Central memory CD8-positive, alpha-beta T cell (primary cell): ENCODE measurements at regions not wholly inside any gene's neighbourhood (a gene's known extent, or its start where the extent isn't known, plus 50 kb on each side); places are given as distances from the start of the nearest gene placed in this dataset.
A peak's percentile ranks its signal among the peaks of the same experiment; 100 is the strongest.

Experiments
- ATAC-seq: fragments of 150-1000 bp; cut with Tn5 transposase; replicated peaks from 2 replicates; pipeline ENCODE4 v1.10.0; 2022; ENCODE audit warnings: mild to moderate bottlenecking, moderate FRiP score, moderate number of reproducible peaks; ENCODE audit not compliant: poor library complexity, severe bottlenecking; ENCODE audit errors: extremely low read depth
- DNase-seq, 2 donors: peaks; one replicate each; pipeline ENCODE4 v3.0.0; 2021; ENCODE audit warnings: low spot score in 2 of 2
- H3K27ac Mint-ChIP-seq: one replicate; pipeline ENCODE4 v1.8.0; 2022; ENCODE audit warnings: low read depth, mild to moderate bottlenecking, moderate library complexity, mixed read lengths
- H3K27me3 Mint-ChIP-seq: one replicate; pipeline ENCODE4 v1.8.0; 2022; ENCODE audit warnings: mixed read lengths
- H3K36me3 Mint-ChIP-seq: one replicate; pipeline ENCODE4 v1.8.0; 2022; ENCODE audit warnings: mild to moderate bottlenecking, moderate library complexity, mixed read lengths; ENCODE audit not compliant: insufficient read depth
- H3K4me1 Mint-ChIP-seq: one replicate; pipeline ENCODE4 v1.8.0; 2022; ENCODE audit warnings: mixed read lengths
- H3K4me3 Mint-ChIP-seq: one replicate; pipeline ENCODE4 v1.8.0; 2022; ENCODE audit warnings: mild to moderate bottlenecking, moderate library complexity, mixed read lengths
- H3K9me3 Mint-ChIP-seq: one replicate; pipeline ENCODE4 v1.8.0; 2022; ENCODE audit warnings: mixed read lengths

- Mint-ChIP-seq H3K4me3 (no peak overlapping the region), H3K27me3 (peaks cover 11% of the 10 kb centered on the region), H3K9me3 (peaks cover 6% of the 10 kb centered on the region)
These were observed 170.2 kb upstream of the MKI67 start for GRCh38 chr10:128296253-128297007.

GRCh38 chr10:128297709-128298378, 171.6 kb upstream of the MKI67 start:
- Mint-ChIP-seq H3K27ac (no peak overlapping the region), H3K27me3 (peaks cover 11% of the 10 kb centered on the region), H3K4me1 (no peaks in the 10 kb centered on the region), H3K36me3 (no peaks in the 10 kb centered on the region), H3K9me3 (peaks cover 12% of the 10 kb centered on the region), H3K4me3 (no peak overlapping the region)
- DNase-seq (no peak), ATAC-seq (no peak)

More at GRCh38 chr10:128296253-128297007, 170.2 kb upstream of the MKI67 start:
- no peak for ATAC-seq
- no peaks in the 10 kb centered on the region for H3K36me3 Mint-ChIP-seq
- no peak overlapping the region for H3K27ac Mint-ChIP-seq
- no peak for DNase-seq
- H3K4me1 Mint-ChIP-seq, result no peaks in the 10 kb centered on the region

GRCh38 chr10:128298587-128298986, 172.4 kb upstream of the MKI67 start:
- peaks cover 11% of the 10 kb centered on the region for H3K27me3 Mint-ChIP-seq
- H3K4me3 Mint-ChIP-seq, result no peak overlapping the region
- no peak for ATAC-seq

GRCh38 chr10:128300290-128300824, 174.1 kb upstream of the MKI67 start:
- DNase-seq (no peak), ATAC-seq (no peak)
- peaks cover 11% of the 10 kb centered on the region for H3K27me3 Mint-ChIP-seq
- H3K27ac Mint-ChIP-seq, result no peak overlapping the region
- no peaks in the 10 kb centered on the region for H3K4me1 Mint-ChIP-seq
- H3K4me3 Mint-ChIP-seq, result no peak overlapping the region
- H3K9me3 Mint-ChIP-seq, result peaks cover 16% of the 10 kb centered on the region
- no peaks in the 10 kb centered on the region for H3K36me3 Mint-ChIP-seq

More at GRCh38 chr10:128298587-128298986, 172.4 kb upstream of the MKI67 start:
- no peak overlapping the region for H3K27ac Mint-ChIP-seq
- no peaks in the 10 kb centered on the region for H3K4me1 Mint-ChIP-seq
- DNase-seq, result no peak
- peaks cover 16% of the 10 kb centered on the region for H3K9me3 Mint-ChIP-seq
- no peaks in the 10 kb centered on the region for H3K36me3 Mint-ChIP-seq

GRCh38 chr10:128301051-128301450, 174.8 kb upstream of the MKI67 start:
- Mint-ChIP-seq H3K4me1 (no peaks in the 10 kb centered on the region), H3K36me3 (no peaks in the 10 kb centered on the region), H3K27me3 (peaks cover 11% of the 10 kb centered on the region), H3K9me3 (peaks cover 16% of the 10 kb centered on the region), H3K4me3 (no peak overlapping the region), H3K27ac (no peak overlapping the region)
- no peak for ATAC-seq
- DNase-seq, result no peak

- no peak overlapping the region for H3K4me3 Mint-ChIP-seq
- H3K36me3 Mint-ChIP-seq, result no peaks in the 10 kb centered on the region
- ATAC-seq, result no peak
- peaks cover 16% of the 10 kb centered on the region for H3K9me3 Mint-ChIP-seq
- H3K27me3 Mint-ChIP-seq, result peaks cover under 1% of the 10 kb centered on the region
- no peaks in the 10 kb centered on the region for H3K4me1 Mint-ChIP-seq
- no peak overlapping the region for H3K27ac Mint-ChIP-seq
- no peak for DNase-seq
These were observed 176.6 kb upstream of the MKI67 start for GRCh38 chr10:128302808-128303207.

- no peaks in the 10 kb centered on the region for H3K4me1 Mint-ChIP-seq
- ATAC-seq, result no peak
These were observed 178.0 kb upstream of the MKI67 start for GRCh38 chr10:128304271-128304670.

GRCh38 chr10:128305601-128306345, 179.6 kb upstream of the MKI67 start:
- DNase-seq (no peak), ATAC-seq (no peak)
- H3K4me1 Mint-ChIP-seq, result no peaks in the 10 kb centered on the region
- H3K27ac Mint-ChIP-seq, result no peak overlapping the region
- peaks cover 15% of the 10 kb centered on the region for H3K9me3 Mint-ChIP-seq
- H3K27me3 Mint-ChIP-seq, result peaks cover 8% of the 10 kb centered on the region
- no peaks in the 10 kb centered on the region for H3K36me3 Mint-ChIP-seq
- no peak overlapping the region for H3K4me3 Mint-ChIP-seq

More at GRCh38 chr10:128304271-128304670, 178.0 kb upstream of the MKI67 start:
- H3K36me3 Mint-ChIP-seq, result no peaks in the 10 kb centered on the region
- peaks cover 8% of the 10 kb centered on the region for H3K27me3 Mint-ChIP-seq
- H3K9me3 Mint-ChIP-seq, result peaks cover 16% of the 10 kb centered on the region
- DNase-seq, result no peak
- no peak overlapping the region for H3K4me3 Mint-ChIP-seq
- no peak overlapping the region for H3K27ac Mint-ChIP-seq

GRCh38 chr10:128306535-128306934, 180.3 kb upstream of the MKI67 start:
- H3K36me3 Mint-ChIP-seq, result no peaks in the 10 kb centered on the region
- H3K4me3 Mint-ChIP-seq, result no peak overlapping the region
- no peak overlapping the region for H3K27ac Mint-ChIP-seq
- no peak for DNase-seq
- peaks cover 8% of the 10 kb centered on the region for H3K9me3 Mint-ChIP-seq
- ATAC-seq, result no peak
- peaks cover 8% of the 10 kb centered on the region for H3K27me3 Mint-ChIP-seq
- H3K4me1 Mint-ChIP-seq, result no peaks in the 10 kb centered on the region

- Mint-ChIP-seq H3K36me3 (no peaks in the 10 kb centered on the region), H3K27me3 (peaks cover 8% of the 10 kb centered on the region), H3K4me3 (no peak overlapping the region), H3K4me1 (no peaks in the 10 kb centered on the region), H3K27ac (no peak overlapping the region), H3K9me3 (peaks cover 5% of the 10 kb centered on the region)
- ATAC-seq (no peak), DNase-seq (no peak)
These were observed 180.7 kb upstream of the MKI67 start for GRCh38 chr10:128306966-128307365.

- DNase-seq (no peak), ATAC-seq (no peak)
- Mint-ChIP-seq H3K27me3 (peaks cover 8% of the 10 kb centered on the region), H3K4me1 (no peaks in the 10 kb centered on the region), H3K4me3 (no peak overlapping the region), H3K27ac (no peak overlapping the region), H3K36me3 (no peaks in the 10 kb centered on the region), H3K9me3 (peaks cover 4% of the 10 kb centered on the region)
These were observed 181.6 kb upstream of the MKI67 start for GRCh38 chr10:128307820-128308219.

- Mint-ChIP-seq H3K36me3 (no peaks in the 10 kb centered on the region), H3K9me3 (no peaks in the 10 kb centered on the region), H3K27ac (peak overlapping the region; percentile 52), H3K4me3 (no peak overlapping the region), H3K27me3 (peaks cover 8% of the 10 kb centered on the region), H3K4me1 (no peaks in the 10 kb centered on the region)
- DNase-seq, result no peak
- ATAC-seq, result no peak
These were observed 184.9 kb upstream of the MKI67 start for GRCh38 chr10:128310971-128311658.
